ENCODE measurements at regions not wholly inside any gene's neighbourhood (a gene's known extent, or its start where the extent isn't known, plus 50 kb on each side); places are given as distances from the start of the nearest gene placed in this dataset.
"Not testable (repeated sequence)": the region's sequence is repeated elsewhere in the genome, so short reads cannot be mapped to it uniquely, and the experiment has no call there.

DNA sequence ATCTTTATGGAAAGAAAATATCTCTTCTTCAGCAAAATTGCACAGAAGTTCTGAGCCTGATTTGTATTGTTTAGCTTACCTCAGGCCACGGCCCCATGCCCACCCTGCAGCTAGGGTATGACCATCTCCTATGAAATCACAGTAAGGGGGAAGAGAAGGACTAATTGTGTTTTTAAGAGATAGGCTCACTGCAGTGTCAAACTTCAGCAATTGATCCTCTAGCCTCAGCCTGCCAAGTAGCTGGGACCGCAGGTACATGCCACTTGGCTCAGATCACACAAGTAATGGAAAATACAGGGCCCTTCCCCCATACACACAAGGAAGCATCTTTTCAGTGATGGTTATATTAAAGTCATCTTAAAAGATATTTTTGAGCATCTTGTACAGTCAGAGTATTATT, 60.0 kb downstream of the DMAC1 start:
- Mint-ChIP-seq H3K27ac (no peak overlapping the region), H3K27me3 (ENCODE audit: low read depth) (no peaks in the 10 kb centered on the region), H3K4me1 (ENCODE audit: low read depth) (no peaks in the 10 kb centered on the region), H3K9me3 (no peaks in the 10 kb centered on the region), H3K36me3 (ENCODE audit: low read depth) (no peaks in the 10 kb centered on the region), H3K4me3 (no peak overlapping the region)
- DNase-seq = no peak
- intact Hi-C loops (cut with micrococcal nuclease) = no loop called here
- CTCF ChIA-PET = no interaction called here

DNA sequence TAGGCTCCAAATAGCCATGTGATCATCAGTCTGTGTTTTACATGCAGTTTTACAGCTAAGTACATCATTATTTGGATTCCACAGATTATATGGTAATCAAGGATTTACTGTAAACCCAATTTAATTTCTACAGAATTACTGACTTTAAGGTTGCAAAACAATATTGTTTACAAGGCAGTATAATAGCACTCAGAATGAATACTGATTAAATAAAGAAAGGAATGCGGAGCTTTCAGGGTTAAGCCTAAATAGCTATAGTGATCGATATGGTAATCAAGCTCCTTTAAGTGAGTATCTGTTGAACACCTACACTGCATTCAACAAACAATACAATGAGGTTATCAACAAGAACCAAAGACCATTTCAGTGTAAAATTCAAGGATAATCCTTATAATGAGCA, 64.3 kb downstream of the DMAC1 start:
- Mint-ChIP-seq H3K4me3 (no peak overlapping the region), H3K9me3 (no peaks in the 10 kb centered on the region), H3K27ac (no peak overlapping the region), H3K36me3 (ENCODE audit: low read depth) (no peaks in the 10 kb centered on the region), H3K27me3 (ENCODE audit: low read depth) (no peaks in the 10 kb centered on the region), H3K4me1 (ENCODE audit: low read depth) (no peaks in the 10 kb centered on the region)
- CTCF ChIA-PET = interaction anchor here (1.4 kb wide), 1 partner anchor 9 kb away, joined by 3 read pairs; no protein-coding TSS in a partner anchor
- DNase-seq = no peak
- intact Hi-C loops (cut with micrococcal nuclease) = no loop called here

DNA sequence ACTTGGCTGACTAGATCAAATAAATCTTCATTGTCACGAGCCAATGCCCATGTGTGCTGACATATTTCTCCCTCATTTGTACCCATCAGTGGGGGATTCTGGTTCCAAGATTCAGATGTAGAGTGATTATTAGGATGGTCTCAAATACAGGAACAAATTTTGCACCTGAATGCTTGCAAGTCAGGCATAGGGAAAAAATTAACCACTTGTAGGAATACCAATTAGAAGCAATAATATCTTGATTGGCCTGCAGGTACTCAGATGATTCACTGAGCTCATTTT, 69.5 kb downstream of the DMAC1 start:
- H3K27me3 Mint-ChIP-seq (ENCODE audit: low read depth) = no peaks in the 10 kb centered on the region
- CTCF ChIA-PET = no interaction called here
- H3K9me3 Mint-ChIP-seq = no peaks in the 10 kb centered on the region
- no peak overlapping the region for H3K27ac Mint-ChIP-seq
- H3K4me1 Mint-ChIP-seq (ENCODE audit: low read depth) = peaks cover 2% of the 10 kb centered on the region
- no peak for DNase-seq
- intact Hi-C loops (cut with micrococcal nuclease) = no loop called here
- no peak overlapping the region for H3K4me3 Mint-ChIP-seq
- H3K36me3 Mint-ChIP-seq (ENCODE audit: low read depth) = no peaks in the 10 kb centered on the region

DNA sequence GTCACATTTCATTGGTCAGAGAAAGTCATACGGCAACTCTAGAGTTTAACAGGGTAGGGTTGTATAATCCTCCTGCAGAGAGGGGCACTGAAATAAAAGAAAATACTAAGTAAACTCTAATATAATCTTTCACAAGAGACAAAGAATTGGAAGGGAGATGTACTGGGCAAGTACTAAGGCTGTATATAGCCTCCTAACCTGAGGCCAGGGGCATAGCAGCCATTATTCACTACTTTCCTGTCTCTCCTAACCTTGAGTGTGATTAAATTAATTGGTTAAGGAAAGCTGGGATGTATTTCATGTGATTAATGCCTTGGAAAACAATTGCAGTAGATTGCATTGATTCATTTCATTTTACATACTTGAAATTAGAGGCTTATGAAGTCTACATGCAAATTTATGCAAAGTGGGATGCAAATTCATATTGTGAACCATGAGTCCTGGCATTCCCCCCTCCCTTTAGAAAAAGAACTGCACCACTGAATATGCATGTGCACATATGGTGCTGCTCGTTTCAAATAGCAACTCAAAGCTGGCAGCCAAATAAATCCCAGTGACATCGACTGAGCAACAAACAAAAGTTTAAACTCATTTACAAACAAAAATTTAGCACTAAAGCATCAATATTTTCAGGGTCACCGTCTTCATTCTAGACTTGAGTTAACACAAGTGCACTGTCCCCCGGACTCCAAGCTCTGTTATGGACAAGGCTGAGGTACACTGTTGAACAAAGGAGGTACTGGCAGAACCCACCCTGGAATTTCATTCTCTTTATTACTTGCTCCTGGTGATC, 70.0 kb downstream of the DMAC1 start:
- no peaks in the 10 kb centered on the region for H3K27me3 Mint-ChIP-seq (ENCODE audit: low read depth)
- H3K27ac Mint-ChIP-seq = no peak overlapping the region
- no peaks in the 10 kb centered on the region for H3K9me3 Mint-ChIP-seq
- H3K4me1 Mint-ChIP-seq (ENCODE audit: low read depth) = peaks cover 2% of the 10 kb centered on the region
- no peak for DNase-seq
- CTCF ChIA-PET = no interaction called here
- H3K36me3 Mint-ChIP-seq (ENCODE audit: low read depth) = no peaks in the 10 kb centered on the region
- intact Hi-C loops (cut with micrococcal nuclease) = no loop called here
- H3K4me3 Mint-ChIP-seq = no peak overlapping the region

DNA sequence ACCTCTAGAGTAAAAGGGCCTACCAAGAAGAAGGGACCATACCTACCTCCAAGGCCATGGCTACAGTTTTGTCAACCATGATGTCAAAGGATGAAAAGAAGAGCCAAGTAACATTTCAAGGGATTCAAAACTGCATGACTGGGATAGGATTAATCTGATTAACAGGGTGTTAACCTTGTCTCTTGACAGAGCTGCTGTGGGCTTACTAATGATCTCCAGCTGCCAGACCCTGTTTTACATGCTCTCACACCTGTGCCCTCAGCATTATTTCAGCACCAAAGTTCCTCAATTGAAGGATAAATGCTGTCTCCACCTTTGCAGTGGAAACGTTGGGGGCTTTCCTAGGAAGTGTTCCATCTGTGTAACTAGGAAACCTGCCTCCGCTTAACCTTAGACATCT, 78.3 kb downstream of the DMAC1 start:
- Mint-ChIP-seq H3K9me3 (peaks cover 2% of the 10 kb centered on the region), H3K4me1 (ENCODE audit: low read depth) (peaks cover 2% of the 10 kb centered on the region), H3K27me3 (ENCODE audit: low read depth) (no peaks in the 10 kb centered on the region), H3K27ac (no peak overlapping the region), H3K4me3 (no peak overlapping the region), H3K36me3 (ENCODE audit: low read depth) (no peaks in the 10 kb centered on the region)
- intact Hi-C loops (cut with micrococcal nuclease) = no loop called here
- no peak for DNase-seq
- CTCF ChIA-PET = no interaction called here

DNA sequence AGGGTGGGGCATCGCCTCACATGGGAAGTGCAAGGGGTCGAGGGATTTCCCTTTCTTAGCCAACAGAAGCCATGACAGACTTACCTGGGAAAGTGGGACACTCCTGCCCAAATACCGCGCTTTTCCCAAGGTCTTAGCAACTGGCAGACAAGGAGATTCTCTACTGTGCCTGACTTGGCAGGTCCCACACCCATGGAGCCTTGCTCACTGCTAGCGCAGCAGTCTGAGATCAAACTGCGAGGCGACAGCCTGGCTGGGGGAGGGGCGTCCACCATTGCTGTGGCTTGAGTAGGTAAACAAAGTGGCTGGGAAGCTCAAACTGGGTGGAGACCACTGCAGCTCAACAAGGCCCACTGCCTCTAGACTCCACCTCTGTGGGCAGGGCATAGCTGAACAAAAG, 86.5 kb downstream of the DMAC1 start:
- H3K27ac Mint-ChIP-seq; intact Hi-C loops (cut with micrococcal nuclease); DNase-seq; H3K9me3 Mint-ChIP-seq; H3K27me3 Mint-ChIP-seq (ENCODE audit: low read depth); H3K4me3 Mint-ChIP-seq; H3K36me3 Mint-ChIP-seq (ENCODE audit: low read depth); H3K4me1 Mint-ChIP-seq (ENCODE audit: low read depth); CTCF ChIA-PET: not testable (repeated sequence)

DNA sequence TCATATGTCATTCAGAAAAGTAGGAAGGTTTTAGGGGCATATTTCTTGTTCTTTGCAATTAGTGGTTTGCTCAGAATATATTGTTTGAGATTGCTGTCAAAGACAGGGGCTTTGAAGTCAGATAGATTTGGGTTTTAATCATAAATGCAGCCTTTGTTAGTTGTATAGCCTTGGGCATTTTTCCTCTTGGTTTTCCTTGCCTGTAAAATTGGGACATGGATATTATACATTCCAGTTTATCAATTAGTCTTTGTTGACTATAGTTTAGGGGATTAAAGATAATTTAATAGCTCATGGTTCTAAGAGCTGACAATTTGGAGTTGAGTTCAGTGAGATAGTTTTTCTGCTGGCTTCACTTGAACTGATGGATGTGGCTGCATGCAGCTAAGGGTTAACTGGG, 88.9 kb downstream of the DMAC1 start:
- Mint-ChIP-seq H3K4me1 (ENCODE audit: low read depth) (no peaks in the 10 kb centered on the region), H3K27ac (no peak overlapping the region), H3K4me3 (no peak overlapping the region), H3K9me3 (no peaks in the 10 kb centered on the region), H3K27me3 (ENCODE audit: low read depth) (no peaks in the 10 kb centered on the region), H3K36me3 (ENCODE audit: low read depth) (no peaks in the 10 kb centered on the region)
- CTCF ChIA-PET = no interaction called here
- intact Hi-C loops (cut with micrococcal nuclease) = no loop called here
- DNase-seq = no peak

DNA sequence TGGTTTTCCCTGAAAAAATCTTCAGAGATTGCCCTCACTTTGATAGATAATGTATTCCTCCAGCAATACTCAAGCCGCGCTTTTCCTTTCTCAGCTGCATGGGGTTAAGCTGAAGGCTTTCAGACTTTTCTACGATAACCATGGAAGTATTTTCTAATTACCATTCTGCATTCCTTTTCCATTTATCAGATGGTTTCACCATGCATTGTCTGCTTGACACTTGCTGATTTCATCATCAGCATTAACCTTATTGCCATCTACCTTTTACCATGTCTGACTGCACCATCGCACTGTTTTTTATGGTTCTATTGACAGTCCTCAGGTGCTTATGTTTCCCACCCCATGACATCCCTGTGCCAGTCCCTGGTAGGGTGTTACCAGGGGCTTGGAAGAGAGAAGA, 91.6 kb downstream of the DMAC1 start:
- Mint-ChIP-seq H3K9me3 (no peaks in the 10 kb centered on the region), H3K4me3 (no peak overlapping the region), H3K27me3 (ENCODE audit: low read depth) (no peaks in the 10 kb centered on the region), H3K36me3 (ENCODE audit: low read depth) (no peaks in the 10 kb centered on the region), H3K27ac (no peak overlapping the region), H3K4me1 (ENCODE audit: low read depth) (no peaks in the 10 kb centered on the region)
- intact Hi-C loops (cut with micrococcal nuclease) = no loop called here
- DNase-seq = no peak
- CTCF ChIA-PET = no interaction called here

DNA sequence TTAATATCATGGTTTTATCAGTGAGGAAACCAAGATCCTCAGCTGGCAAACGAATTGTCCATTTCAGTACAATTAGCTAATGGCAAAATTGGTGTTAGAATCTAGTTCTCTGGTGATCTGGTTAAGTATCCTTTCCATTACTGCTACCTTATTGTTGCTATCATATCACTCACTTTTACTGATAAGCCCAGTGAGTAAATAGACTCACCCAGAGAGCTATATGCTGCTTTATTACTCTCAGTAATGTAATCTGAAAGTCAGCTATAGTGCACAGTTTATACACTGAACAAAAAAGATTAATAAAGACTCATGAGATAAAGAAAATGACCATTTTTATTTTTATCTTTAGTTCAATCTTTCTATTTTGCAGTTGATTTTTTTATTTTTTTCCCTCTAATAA, 95.0 kb downstream of the DMAC1 start:
- H3K9me3 Mint-ChIP-seq = no peaks in the 10 kb centered on the region
- no peak for DNase-seq
- no peaks in the 10 kb centered on the region for H3K36me3 Mint-ChIP-seq (ENCODE audit: low read depth)
- H3K4me3 Mint-ChIP-seq = no peak overlapping the region
- no peaks in the 10 kb centered on the region for H3K27me3 Mint-ChIP-seq (ENCODE audit: low read depth)
- CTCF ChIA-PET = no interaction called here
- no peaks in the 10 kb centered on the region for H3K4me1 Mint-ChIP-seq (ENCODE audit: low read depth)
- no peak overlapping the region for H3K27ac Mint-ChIP-seq
- intact Hi-C loops (cut with micrococcal nuclease) = no loop called here

DNA sequence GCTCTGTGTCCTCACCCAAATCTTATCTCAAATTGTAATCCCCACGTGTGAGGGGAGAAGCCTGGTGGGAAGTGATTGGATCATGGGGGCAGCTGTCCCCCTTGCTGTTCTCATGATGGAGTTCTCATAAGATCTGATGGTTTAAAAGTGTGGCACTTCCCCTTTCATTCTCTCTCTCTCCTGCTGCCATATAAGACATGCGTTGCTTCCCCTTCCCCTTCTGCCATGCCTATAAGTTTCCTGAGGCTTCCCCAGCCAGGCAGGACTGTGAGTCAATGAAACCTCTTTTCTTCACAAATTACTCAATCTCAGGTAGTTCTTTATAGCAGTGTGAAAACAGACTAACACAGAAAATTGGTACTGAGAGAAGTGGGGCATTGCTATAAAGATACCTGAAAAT, 107.7 kb downstream of the DMAC1 start:
- H3K27ac Mint-ChIP-seq = no peak overlapping the region
- CTCF ChIA-PET = no interaction called here
- H3K4me1 Mint-ChIP-seq (ENCODE audit: low read depth) = no peaks in the 10 kb centered on the region
- no peaks in the 10 kb centered on the region for H3K27me3 Mint-ChIP-seq (ENCODE audit: low read depth)
- H3K36me3 Mint-ChIP-seq (ENCODE audit: low read depth) = no peaks in the 10 kb centered on the region
- intact Hi-C loops (cut with micrococcal nuclease) = no loop called here
- DNase-seq = no peak
- H3K4me3 Mint-ChIP-seq = no peak overlapping the region
- no peaks in the 10 kb centered on the region for H3K9me3 Mint-ChIP-seq

DNA sequence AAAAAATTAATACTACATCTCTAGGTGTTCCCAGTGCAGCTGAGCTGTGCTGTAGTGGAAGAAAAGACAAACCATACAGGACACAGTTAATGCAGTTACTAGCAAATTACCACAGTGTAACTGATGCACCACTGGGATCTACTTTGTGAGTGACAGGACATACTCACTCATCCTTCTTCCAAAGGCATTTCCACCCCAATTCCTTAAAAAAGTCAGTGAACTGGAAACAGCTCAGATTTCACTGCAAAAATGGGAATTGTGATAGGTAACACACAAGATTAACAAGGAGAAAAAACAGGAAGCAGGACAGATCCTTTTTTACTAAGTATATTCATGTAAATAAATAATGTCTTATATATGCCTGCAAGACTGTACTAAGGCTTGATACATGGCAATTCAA, 109.6 kb downstream of the DMAC1 start:
- H3K4me3 Mint-ChIP-seq = no peak overlapping the region
- CTCF ChIA-PET = no interaction called here
- no peak for DNase-seq
- H3K36me3 Mint-ChIP-seq (ENCODE audit: low read depth) = no peaks in the 10 kb centered on the region
- no peak overlapping the region for H3K27ac Mint-ChIP-seq
- intact Hi-C loops (cut with micrococcal nuclease) = no loop called here
- H3K4me1 Mint-ChIP-seq (ENCODE audit: low read depth) = no peaks in the 10 kb centered on the region
- no peaks in the 10 kb centered on the region for H3K9me3 Mint-ChIP-seq
- H3K27me3 Mint-ChIP-seq (ENCODE audit: low read depth) = no peaks in the 10 kb centered on the region

DNA sequence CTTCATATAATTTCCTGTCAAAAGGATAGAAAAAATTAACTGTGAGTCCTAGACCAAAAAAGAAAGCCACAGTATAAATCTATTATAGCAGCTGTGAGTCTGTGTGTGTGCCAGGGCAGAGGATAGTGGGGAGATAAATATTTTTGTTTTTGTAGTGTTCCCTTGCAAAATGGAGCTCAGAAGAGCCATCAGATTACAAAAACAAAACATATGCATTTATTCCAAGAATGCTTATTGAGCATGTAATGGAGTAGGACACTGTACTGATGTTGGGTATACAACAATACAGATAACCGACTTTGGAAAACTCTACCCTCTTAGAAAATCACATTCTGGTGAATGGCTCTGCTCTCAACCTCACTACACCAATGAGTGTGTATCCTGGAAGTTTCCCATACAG, 111.0 kb downstream of the DMAC1 start:
- Mint-ChIP-seq H3K4me3 (no peak overlapping the region), H3K9me3 (no peaks in the 10 kb centered on the region), H3K4me1 (ENCODE audit: low read depth) (no peaks in the 10 kb centered on the region), H3K27ac (no peak overlapping the region), H3K27me3 (ENCODE audit: low read depth) (no peaks in the 10 kb centered on the region), H3K36me3 (ENCODE audit: low read depth) (no peaks in the 10 kb centered on the region)
- DNase-seq = no peak
- CTCF ChIA-PET = no interaction called here
- intact Hi-C loops (cut with micrococcal nuclease) = no loop called here

DNA sequence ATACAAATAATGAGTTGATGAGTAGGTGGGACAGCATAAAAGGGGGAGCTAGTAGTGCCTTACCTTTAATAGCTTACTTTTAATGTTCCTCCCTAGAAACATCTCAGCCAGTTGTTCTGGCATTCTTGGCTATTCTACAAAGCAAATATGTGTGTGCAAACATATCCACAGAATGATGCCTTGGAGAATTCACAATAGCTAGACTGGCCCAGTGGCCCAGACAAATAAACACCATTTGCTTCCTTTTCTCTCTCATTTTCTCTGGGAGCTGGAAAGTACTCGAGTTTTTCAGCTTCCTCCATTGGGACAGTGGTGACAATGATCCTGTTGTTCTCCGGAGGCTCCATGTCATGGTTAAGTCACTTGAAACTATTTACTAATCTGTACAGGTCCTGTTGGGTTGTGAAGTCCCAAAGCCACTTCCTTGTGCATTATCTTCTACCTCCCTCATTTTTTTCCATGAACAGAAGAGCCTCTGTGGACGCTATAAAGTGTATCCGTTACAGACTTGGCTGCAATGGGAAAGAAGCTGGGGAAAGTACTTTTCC, 122.9 kb downstream of the DMAC1 start:
- CTCF ChIA-PET = interaction anchor here (0.6 kb wide), 1 partner anchor 12 kb away, joined by 3 read pairs; no protein-coding TSS in a partner anchor
- Mint-ChIP-seq H3K36me3 (ENCODE audit: low read depth) (no peaks in the 10 kb centered on the region), H3K27me3 (ENCODE audit: low read depth) (no peaks in the 10 kb centered on the region), H3K27ac (no peak overlapping the region), H3K4me3 (no peak overlapping the region), H3K9me3 (no peaks in the 10 kb centered on the region), H3K4me1 (ENCODE audit: low read depth) (no peaks in the 10 kb centered on the region)
- no peak for DNase-seq
- intact Hi-C loops (cut with micrococcal nuclease) = loop anchor here (5.0 to 10.0 kb wide), 2 partner anchors 378 to 896 kb away; no protein-coding TSS in a partner anchor
